HPDE6-E6E7 (cell line): ENCODE measurements at regions not wholly inside any gene's neighbourhood (a gene's known extent, or its start where the extent isn't known, plus 50 kb on each side); places are given as distances from the start of the nearest gene placed in this dataset.
"Not testable (repeated sequence)": the region's sequence is repeated elsewhere in the genome, so short reads cannot be mapped to it uniquely, and the experiment has no call there.

Source experiments
- DNase-seq: peaks from one replicate; pipeline ENCODE4 v3.0.0; 2011; ENCODE audit warnings: missing footprints; ENCODE audit errors: extremely low spot score

DNA sequence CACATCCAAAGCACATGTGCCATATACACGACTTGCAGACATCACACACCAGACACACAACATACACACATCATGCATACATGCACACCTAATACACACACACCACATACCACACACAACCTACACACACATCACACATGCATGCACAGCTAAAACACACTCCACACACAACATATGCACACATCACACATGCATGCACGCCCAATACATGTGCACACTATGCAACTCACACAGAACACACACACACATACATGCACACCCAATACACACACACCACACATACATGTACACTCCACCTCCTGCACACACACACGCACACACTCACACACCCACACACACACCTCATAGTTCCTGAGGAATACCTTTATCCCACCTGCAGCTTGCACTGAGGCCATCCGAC is 436.0 kb downstream of the MIAT start:
- DNase-seq = no peak

DNA sequence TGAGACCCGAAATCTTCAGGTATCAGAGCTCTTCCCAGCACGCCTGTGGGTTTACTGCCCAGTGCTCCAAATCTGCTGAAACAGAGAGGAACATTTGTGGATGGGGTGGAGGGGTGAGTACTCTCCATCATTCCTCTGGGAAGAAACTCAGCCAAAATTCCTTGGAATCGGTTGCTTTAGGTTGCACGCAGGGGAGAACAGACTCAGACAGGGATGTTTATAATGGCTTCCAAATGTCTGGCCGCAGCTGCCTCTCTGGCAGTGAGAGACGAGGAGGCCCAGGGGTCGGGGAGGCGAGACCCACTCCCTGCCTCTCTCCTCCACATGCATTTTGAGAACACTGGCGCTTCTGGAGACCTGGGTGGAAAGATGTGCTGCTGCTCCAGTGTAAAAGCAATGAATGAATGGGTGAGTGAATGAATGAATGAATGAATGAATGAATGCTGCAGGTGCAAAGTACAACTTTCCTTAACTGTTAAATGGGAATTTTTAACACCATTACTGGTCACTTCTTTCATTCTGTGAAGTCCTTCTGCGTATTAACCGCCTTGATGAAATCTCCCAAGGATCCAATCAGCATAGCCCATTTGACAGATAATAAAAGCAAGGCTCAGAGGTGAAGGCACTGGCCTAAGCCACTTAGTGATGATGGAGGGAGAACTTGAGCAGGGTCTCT is 437.4 kb downstream of the MIAT start:
- no peak for DNase-seq

DNA sequence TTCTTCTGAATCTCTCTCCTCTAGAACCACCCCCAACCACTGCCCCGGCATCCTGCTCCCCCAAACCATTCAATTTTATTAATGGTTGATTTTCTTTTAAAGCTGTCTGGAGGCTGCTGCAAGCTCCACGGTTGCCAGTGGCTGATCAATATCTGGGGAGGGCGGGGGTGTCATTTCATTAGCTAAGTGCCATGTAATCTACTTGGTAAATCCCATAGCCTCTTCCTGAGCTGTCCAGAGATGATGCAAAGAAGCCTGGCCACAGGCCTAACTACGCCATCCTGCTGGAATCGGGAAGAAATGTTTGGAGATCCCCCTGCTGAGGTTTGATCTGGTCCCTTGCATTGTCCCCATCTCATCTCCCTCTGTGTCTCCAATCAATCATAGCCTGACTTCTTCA is 440.1 kb downstream of the MIAT start:
- no peak for DNase-seq

- no peak for DNase-seq
Measured at GRCh38 chr22:27097933-27098332, 440.5 kb downstream of the MIAT start.

GRCh38 chr22:27099946-27100722 is 442.7 kb downstream of the MIAT start:
- DNase-seq = no peak

GRCh38 chr22:27100789-27101188 is 443.4 kb downstream of the MIAT start:
- no peak for DNase-seq

DNA sequence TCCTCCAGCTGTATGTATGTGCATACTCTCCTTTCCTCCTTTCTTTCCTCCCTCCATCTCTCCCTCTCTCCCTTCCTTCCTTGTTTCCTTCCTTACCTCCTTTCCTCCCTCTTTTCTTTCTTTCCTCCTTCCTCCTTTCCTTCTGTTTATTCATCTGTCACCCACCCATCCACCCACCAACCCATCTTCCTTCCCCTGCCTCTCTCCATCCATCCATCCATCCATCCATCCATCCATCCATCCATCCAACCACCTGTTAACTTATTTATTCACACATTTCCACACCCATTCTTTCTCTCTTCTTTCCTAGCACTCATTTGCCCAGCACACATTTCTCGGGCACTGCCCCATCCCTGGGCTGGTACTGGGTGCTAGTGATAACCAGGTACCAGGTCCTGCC is 443.9 kb downstream of the MIAT start:
- DNase-seq = no peak

DNA sequence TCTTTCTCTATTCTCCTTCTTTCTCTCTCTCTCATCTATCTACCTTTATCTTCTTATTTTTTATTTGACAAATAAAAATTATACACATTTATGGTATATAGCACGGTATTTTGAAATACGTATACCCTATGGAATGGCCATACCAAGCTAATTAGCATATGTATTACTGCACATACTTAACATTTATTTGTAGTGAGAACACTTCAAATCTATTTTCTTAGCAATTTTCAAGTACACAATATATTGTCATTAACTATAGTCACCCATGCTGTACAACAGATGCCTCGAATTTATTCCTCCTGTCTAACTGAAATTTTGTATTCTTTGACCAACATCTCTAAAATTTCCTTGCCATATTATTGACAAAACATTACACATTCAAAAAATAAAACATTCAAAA is 447.1 kb downstream of the MIAT start:
- no peak for DNase-seq

DNA sequence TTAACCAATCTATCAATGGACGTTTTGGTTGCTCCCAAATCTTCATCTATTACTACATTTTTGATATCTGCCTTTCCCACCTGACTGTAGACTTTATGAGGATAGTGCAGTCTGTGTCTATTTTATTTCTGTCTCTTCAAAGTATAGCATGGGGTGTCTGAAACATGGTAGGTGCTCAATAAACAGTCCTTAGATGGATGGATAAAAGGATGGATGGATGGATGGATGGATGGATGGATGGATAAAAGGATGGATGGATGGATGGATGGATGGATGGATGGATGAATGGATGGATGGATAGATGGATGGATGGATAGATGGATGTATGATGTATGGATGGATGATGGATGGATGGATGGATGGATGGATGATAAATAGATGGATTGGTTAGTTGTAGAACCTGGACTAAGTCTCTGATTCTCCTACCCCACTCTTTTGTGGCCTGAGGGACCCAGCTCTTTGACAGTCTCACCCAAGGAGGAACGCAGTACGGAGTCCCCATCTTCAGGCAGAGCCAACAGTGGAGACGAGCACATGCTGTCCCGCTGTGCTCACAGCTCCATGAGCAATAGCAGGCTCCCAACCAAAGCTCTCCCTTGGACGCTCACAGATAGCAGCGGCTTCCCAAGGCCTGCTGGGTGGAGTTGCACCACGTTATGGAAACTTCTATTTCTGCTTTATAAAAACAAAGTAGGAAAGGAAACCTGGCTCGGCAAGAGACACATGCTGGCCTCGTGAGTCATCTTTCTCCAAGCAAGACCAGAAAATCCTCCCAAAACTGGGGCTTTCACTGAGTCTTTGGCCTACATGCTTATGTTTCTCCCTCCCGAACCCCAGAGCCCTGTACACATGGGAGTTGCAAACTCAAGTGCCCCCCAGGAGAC is 448.0 kb downstream of the MIAT start:
- DNase-seq = no peak

DNA sequence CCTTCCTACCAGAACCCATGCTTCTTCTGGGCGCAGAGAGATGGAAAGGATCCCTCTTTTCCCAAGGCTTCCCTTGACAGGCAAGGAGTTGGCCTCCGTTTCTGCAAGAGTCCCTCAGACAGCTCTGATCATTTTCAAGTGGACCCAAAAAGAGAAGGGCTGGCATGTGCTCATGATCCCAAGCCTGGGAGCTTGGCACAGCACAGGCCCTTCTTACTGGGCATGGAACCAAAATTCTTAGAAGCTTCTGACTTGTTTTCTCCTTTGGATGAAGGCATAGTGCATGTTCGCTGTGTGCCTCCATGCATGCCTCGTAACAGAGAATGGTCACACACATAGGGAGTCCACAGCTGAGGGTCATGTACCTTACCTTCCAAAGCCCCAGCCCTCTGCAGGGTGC is 449.6 kb downstream of the MIAT start:
- no peak for DNase-seq

DNA sequence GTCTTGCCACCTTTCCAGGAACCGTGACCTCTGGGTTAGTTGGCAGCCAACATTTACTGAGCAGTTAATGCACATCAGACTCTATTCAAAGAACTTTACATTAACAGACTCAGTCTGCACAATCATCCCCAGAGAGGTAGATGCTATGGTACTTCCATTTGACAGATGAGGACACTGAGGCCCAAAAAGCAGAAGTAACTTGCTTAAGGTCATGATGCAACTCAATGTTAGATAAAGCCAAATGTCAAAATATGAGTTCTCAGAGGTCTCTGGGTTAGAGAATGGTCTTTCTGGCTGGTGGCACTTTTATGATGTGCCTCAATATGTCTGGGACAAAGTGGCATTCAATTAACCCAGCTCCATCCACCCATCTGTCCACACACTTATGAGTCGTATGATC is 450.0 kb downstream of the MIAT start:
- DNase-seq = no peak

DNA sequence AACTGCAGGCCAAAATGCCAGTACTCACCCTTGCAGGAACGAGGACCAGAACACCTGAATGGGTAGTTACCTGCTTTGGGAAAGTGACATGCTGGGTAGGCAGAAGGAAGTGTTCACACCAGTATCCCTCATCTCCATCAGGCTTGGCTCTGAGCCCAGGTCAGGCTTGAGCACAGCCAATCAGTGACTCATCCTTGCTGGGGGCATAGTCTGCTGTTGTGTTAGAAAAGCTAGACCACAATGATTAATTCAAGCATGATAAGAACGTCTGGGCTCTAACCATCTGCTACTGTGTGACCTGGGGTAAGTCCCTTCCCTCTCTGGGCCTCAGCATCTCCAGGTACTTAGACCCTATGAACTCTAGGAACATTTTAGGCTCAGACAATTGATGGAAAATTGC is 450.4 kb downstream of the MIAT start:
- peak; percentile 53 for DNase-seq

GRCh38 chr22:27108425-27109114 is 451.2 kb downstream of the MIAT start:
- no peak for DNase-seq

DNA sequence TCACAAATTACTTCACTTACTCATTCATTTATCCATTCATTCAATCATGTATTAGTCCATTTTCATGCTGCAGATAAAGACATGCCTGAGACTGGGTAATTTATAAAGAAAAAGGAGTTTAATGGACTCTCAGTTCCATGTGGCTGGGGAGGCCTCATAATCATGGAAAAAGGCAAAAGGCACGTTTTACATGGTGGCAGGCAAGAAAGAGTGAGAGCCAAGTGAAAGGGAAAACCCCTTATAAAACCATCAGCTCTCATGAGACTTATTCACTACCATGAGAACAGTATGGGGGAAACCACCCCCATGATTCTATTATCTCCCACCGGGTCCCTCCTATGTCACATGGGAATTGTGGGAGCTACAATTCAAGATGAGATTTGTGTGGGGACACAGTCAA is 452.0 kb downstream of the MIAT start:
- not testable (repeated sequence) for DNase-seq

DNA sequence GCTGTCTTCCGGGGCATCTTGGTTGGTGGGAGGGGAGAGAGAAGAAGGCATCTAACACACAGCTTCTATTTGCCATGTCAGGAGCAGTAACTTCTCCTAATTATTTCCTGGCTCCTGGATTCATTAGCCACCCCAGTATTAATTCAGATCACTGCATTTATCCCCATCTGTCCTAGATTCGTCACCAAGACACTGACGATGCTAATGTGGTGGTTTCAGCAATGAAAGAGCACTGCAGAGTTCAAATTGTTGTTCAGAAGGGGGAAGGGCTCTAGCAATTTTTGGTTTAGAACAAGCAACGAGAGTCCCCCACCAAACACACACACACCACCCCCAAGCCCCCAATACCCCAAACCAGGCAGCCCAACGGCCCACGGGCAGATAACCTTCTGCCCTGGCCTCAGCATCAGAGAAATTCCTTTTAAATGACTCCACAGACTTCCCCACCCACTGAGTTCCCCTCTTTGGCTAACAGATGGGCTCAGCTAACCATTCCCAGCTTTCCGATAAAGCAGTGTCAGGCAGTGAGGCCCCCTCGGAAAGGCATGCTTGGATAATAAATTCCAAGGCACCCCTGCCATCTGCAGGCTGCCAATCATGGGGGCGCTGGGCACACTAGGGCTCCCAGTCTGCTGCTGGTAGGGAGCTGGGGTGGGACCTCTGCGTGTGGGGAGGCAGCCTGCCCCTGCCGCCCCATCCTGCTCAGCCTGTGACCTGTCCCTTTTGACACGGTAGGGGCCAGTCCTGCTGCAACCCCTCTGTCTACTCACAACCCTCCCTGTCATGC is 453.5 kb downstream of the MIAT start:
- no peak for DNase-seq

DNA sequence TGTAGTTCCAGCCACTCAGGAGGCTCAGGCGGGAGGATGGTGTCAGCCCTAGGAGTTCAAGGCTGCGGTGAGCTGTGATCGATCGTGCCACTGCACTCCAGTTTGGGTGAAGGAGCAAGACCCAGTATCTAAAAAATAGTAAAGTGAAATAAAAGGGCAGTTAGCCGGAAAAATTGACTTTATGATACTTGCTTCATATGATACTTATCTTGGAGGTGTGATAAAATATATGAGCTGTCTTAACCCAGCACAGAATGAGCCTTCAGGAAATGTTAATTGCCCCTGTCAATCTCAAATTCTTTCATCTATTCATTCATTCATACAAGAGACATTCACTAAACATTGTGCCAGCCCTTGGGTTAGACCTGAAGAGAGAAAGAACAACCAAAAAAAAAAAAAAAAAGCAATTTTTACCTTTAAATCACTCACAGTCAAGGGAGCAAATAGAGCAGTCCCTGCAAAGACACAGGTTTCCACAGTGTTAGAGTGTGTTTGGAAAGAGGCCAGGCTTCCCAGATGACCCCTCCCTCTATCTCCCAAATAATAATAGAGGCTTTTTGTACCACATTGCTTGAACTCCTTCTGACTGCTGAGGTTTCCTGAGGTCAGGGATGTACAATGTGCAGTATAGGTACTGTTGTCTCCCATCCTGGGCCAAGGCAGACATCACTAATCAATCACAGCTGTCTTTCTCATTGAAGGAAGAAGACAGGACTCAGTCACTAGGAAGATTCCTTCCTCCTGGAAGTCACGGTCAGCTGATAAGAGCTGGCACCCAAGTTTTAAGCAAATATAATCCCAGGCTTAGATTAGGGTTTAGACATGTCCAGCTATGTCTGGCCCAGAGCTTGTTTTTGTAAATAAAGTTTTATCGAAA is 454.6 kb downstream of the MIAT start:
- no peak for DNase-seq

DNA sequence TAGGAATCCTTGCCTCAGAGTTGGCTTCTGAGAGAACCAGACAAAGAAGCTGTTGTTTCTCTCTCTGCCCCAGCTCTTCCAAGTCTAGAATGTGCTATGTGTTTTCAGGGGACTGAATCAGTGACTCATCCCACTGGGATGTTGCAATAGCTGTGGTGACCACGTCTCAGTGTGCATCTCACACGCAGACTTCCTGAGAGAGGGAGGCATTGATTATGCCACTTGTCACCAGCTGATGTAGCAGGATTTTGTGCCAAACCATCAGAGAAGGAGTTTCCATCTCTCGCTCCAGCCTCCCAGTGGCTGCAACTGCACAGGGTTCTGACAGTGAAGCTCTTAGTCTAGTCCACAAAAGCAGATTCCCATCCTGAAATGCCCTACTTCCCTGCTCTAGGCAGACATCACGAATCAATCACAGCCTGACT is 455.8 kb downstream of the MIAT start:
- peak; percentile 17 for DNase-seq

- no peak for DNase-seq
Measured at GRCh38 chr22:27113641-27114040, 456.3 kb downstream of the MIAT start.

DNA sequence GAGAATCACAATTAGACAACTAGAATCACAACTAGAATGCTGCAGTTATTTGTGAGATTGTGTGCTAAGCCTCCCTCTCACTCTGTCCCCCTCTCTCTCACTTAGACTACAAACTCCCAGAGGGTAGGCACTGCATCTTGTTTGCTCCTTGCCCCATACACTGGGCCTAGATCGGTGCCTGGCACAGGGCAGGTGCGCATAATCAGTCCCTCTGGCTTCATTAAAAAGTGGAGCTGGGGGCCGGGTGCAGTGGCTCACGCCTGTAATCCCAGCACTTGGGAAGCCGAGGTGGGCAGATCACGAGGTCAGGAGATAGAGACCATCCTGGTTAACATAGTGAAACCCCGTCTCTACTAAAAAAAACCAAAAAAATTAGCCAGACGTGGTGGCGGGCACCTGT is 456.8 kb downstream of the MIAT start:
- DNase-seq = no peak

DNA sequence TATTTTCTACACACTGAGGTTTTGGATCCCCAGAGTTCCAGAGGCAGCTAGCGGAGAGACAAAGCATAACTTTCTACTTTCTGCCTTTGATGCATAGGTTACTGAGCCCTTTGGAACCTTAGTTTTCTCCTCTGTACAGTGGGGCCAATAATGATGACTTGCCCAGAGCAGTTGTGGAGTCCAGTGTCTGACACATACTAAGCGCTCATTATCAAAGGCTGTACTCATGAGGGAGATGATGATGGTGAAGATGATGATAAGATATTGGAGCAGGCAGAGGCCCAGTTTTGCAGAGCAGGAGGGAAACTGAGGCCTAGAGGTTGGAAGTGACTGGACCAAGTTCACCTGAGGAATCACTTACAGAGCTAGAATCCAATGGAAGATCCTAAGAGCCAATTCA is 458.0 kb downstream of the MIAT start:
- DNase-seq = no peak
